IMR-90 (cell line): ENCODE measurements at regions not wholly inside any gene's neighbourhood (a gene's known extent, or its start where the extent isn't known, plus 50 kb on each side); places are given as distances from the start of the nearest gene placed in this dataset.

Experiments used
- ATAC-seq: fragments of 200-7000 bp; cut with Tn5 transposase; 2 replicates; pipeline ENCODE4 v1.9.1; 2020; ENCODE audit warnings: low read depth, mild to moderate bottlenecking, moderate library complexity
- BruUV-seq: library from RNA; stranded (reverse); fragments of 400-500 nt; replicated peaks from 2 replicates; lab custom pipeline; 2021; lab: Mats Ljungman, UMichigan
- CTCF ChIA-PET: fragments of 300-600 bp; formaldehyde crosslinking; extraction: SDS; loops from one replicate; lab custom pipeline; 2021; ENCODE audit warnings: antibody characterized with exemption; lab: Yijun Ruan, JAX
- POLR2A ChIA-PET: fragments of 300-600 bp; sonication (Branson Sonifier 250); formaldehyde crosslinking; loops from one replicate; lab custom pipeline; 2022; ENCODE audit warnings: antibody characterized with exemption; ENCODE audit not compliant: unreplicated experiment; lab: Charles Lee
- DNase-seq: peaks from one replicate; pipeline ENCODE4 v3.0.0; 2013
- H2AFZ ChIP-seq: replicated peaks from 2 replicates; pipeline ENCODE3; 2013; ENCODE audit warnings: low read length, mild to moderate bottlenecking; ENCODE audit not compliant: poor library complexity
- H2AK5ac ChIP-seq: 2 replicates; pipeline ENCODE4 v1.6.1; 2013; ENCODE audit warnings: low read depth, low read length, inconsistent platforms
- H2AK9ac ChIP-seq: replicated peaks from 2 replicates; pipeline ENCODE3; 2013; ENCODE audit warnings: mild to moderate bottlenecking, low read depth, low read length, moderate library complexity; ENCODE audit not compliant: poor library complexity
- H2BK120ac ChIP-seq: 2 replicates; pipeline ENCODE4 v1.6.1; 2013; ENCODE audit warnings: low read depth, low read length, inconsistent platforms
- H2BK15ac ChIP-seq: 3 replicates; pipeline ENCODE4 v1.6.1; 2013; ENCODE audit warnings: low read depth, low read length, inconsistent platforms
- H2BK20ac ChIP-seq: 2 replicates; pipeline ENCODE4 v1.6.1; 2013; ENCODE audit warnings: low read depth, mild to moderate bottlenecking, inconsistent platforms, low read length, moderate library complexity
- H2BK5ac ChIP-seq: 2 replicates; pipeline ENCODE4 v1.6.1; 2013; ENCODE audit warnings: mild to moderate bottlenecking, low read depth, low read length, inconsistent platforms; ENCODE audit not compliant: poor library complexity, severe bottlenecking
- H3K14ac ChIP-seq: replicated peaks from 2 replicates; pipeline ENCODE4 v1.6.1; 2013; ENCODE audit warnings: low read depth, low read length, inconsistent platforms
- H3K18ac ChIP-seq: 2 replicates; pipeline ENCODE4 v1.6.1; 2013; ENCODE audit warnings: low read depth, low read length, control low read depth
- H3K23ac ChIP-seq: 2 replicates; pipeline ENCODE4 v1.6.1; 2013; ENCODE audit warnings: low read depth, low read length, inconsistent platforms
- H3K27ac ChIP-seq: 2 replicates; pipeline ENCODE4 v1.5.1; 2013; ENCODE audit warnings: mild to moderate bottlenecking, control low read depth, low read length; ENCODE audit not compliant: insufficient read depth
- H3K27me3 ChIP-seq: 2 replicates; pipeline ENCODE4 v1.6.1; 2013; ENCODE audit warnings: low read length; ENCODE audit not compliant: control insufficient read depth, insufficient read depth
- H3K36me3 ChIP-seq: 2 replicates; pipeline ENCODE4 v1.6.1; 2013; ENCODE audit warnings: low read length, mixed read lengths; ENCODE audit not compliant: control insufficient read depth, insufficient read depth
- H3K4ac ChIP-seq: 2 replicates; pipeline ENCODE4 v1.6.1; 2013; ENCODE audit warnings: low read depth, low read length, inconsistent platforms
- H3K4me1 ChIP-seq: 2 replicates; pipeline ENCODE4 v1.6.1; 2013; ENCODE audit warnings: low read length, mixed read lengths; ENCODE audit not compliant: control insufficient read depth, insufficient read depth
- H3K4me2 ChIP-seq: 2 replicates; pipeline ENCODE4 v1.6.1; 2013; ENCODE audit warnings: low read depth, mild to moderate bottlenecking, control low read depth, low read length, moderate library complexity
- H3K4me3 ChIP-seq: 2 replicates; pipeline ENCODE4 v1.5.1; 2013; ENCODE audit warnings: low read depth, mild to moderate bottlenecking, control low read depth, low read length, moderate library complexity; ENCODE audit not compliant: insufficient read depth
- H3K56ac ChIP-seq: 2 replicates; pipeline ENCODE4 v1.6.1; 2013; ENCODE audit warnings: low read length, inconsistent platforms; ENCODE audit not compliant: insufficient read depth; ENCODE audit errors: extremely low read depth
- H3K79me1 ChIP-seq, 2 experiments: 2 replicates each; pipeline ENCODE4 v1.6.1; 2013; ENCODE audit warnings: low read length in 2 of 2, inconsistent platforms in 1 of 2, low read depth in 1 of 2
- H3K9ac ChIP-seq: 2 replicates; pipeline ENCODE4 v1.6.1; 2013; ENCODE audit warnings: low read depth, low read length, control low read depth
- H3K9me1 ChIP-seq: 2 replicates; pipeline ENCODE4 v1.6.1; 2013; ENCODE audit warnings: low read length, inconsistent platforms; ENCODE audit not compliant: insufficient read depth
- H3K9me3 ChIP-seq: 2 replicates; pipeline ENCODE4 v1.6.1; 2013; ENCODE audit warnings: low read length; ENCODE audit not compliant: control insufficient read depth, insufficient read depth
- H4K20me1 ChIP-seq: 2 replicates; pipeline ENCODE4 v1.6.1; 2013; ENCODE audit warnings: low read length, inconsistent platforms; ENCODE audit not compliant: insufficient read depth
- H4K5ac ChIP-seq: 2 replicates; pipeline ENCODE4 v1.6.1; 2013; ENCODE audit warnings: mild to moderate bottlenecking, low read depth, low read length, control low read depth
- H4K8ac ChIP-seq, 2 experiments: 2 replicates each; pipeline ENCODE4 v1.6.1; 2013; ENCODE audit warnings: low read depth in 2 of 2, low read length in 2 of 2, control low read depth in 1 of 2, inconsistent platforms in 1 of 2
- H4K91ac ChIP-seq: 2 replicates; pipeline ENCODE4 v1.6.1; 2013; ENCODE audit warnings: low read depth, low read length, inconsistent platforms; ENCODE audit not compliant: insufficient read depth
- BHLHE40 ChIP-seq: fragments of 150-350 bp; IDR thresholded peaks from 2 replicates; pipeline ENCODE4 v1.6.1; 2016; ENCODE audit warnings: mild to moderate bottlenecking, low read depth, low read length
- CEBPB ChIP-seq: IDR thresholded peaks from 2 replicates; pipeline ENCODE4 v1.6.1; 2012; ENCODE audit warnings: low read depth, low read length, improper control_type of control experiment
- CHD1 ChIP-seq: IDR thresholded peaks from 2 replicates; pipeline ENCODE4 v1.6.1; 2012; ENCODE audit warnings: low read depth, low read length, improper control_type of control experiment
- CTCF ChIP-seq: conservative IDR thresholded peaks from 2 replicates; pipeline ENCODE4 v1.5.1; 2012; ENCODE audit warnings: mild to moderate bottlenecking, low read depth, low read length, improper control_type of control experiment
- ELK1 ChIP-seq: fragments of 150-350 bp; IDR thresholded peaks from 2 replicates; pipeline ENCODE4 v1.6.1; 2016; ENCODE audit warnings: low read depth, mild to moderate bottlenecking, low read length, moderate library complexity, borderline replicate concordance
- FOS ChIP-seq: fragments of 150-350 bp; IDR thresholded peaks from 2 replicates; pipeline ENCODE4 v1.6.1; 2016; ENCODE audit warnings: low read depth, low read length
- MAFK ChIP-seq: IDR thresholded peaks from 2 replicates; pipeline ENCODE4 v1.6.1; 2012; ENCODE audit warnings: low read depth, low read length, improper control_type of control experiment
- MAZ ChIP-seq: IDR thresholded peaks from 2 replicates; pipeline ENCODE4 v1.6.1; 2012; ENCODE audit warnings: low read depth, mild to moderate bottlenecking, low read length, improper control_type of control experiment, moderate library complexity, borderline replicate concordance
- MXI1 ChIP-seq: IDR thresholded peaks from 2 replicates; pipeline ENCODE4 v1.6.1; 2012; ENCODE audit warnings: low read depth, mild to moderate bottlenecking, low read length, moderate library complexity, borderline replicate concordance
- NFE2L2 ChIP-seq: fragments of 150-350 bp; IDR thresholded peaks from 2 replicates; pipeline ENCODE4 v1.6.1; 2016; ENCODE audit warnings: low read depth, mild to moderate bottlenecking, low read length
- POLR2A ChIP-seq: IDR thresholded peaks from 2 replicates; pipeline ENCODE4 v1.6.1; 2012; ENCODE audit warnings: mild to moderate bottlenecking, low read depth, low read length
- RAD21 ChIP-seq: IDR thresholded peaks from 2 replicates; pipeline ENCODE4 v1.6.1; 2012; ENCODE audit warnings: low read length, improper control_type of control experiment
- RCOR1 ChIP-seq: IDR thresholded peaks from 2 replicates; pipeline ENCODE4 v1.6.1; 2012; ENCODE audit warnings: mild to moderate bottlenecking, low read length, improper control_type of control experiment; ENCODE audit not compliant: insufficient replicate concordance
- RFX5 ChIP-seq: IDR thresholded peaks from 2 replicates; pipeline ENCODE4 v1.8.0; 2012; ENCODE audit warnings: low read depth, mild to moderate bottlenecking, low read length, moderate library complexity
- SMC3 ChIP-seq: fragments of 150-350 bp; IDR thresholded peaks from 2 replicates; pipeline ENCODE4 v1.6.1; 2016; ENCODE audit warnings: low read depth, mild to moderate bottlenecking, antibody characterized with exemption, low read length, moderate library complexity
- USF2 ChIP-seq: fragments of 150-350 bp; IDR thresholded peaks from 2 replicates; pipeline ENCODE4 v1.6.1; 2017; ENCODE audit warnings: mild to moderate bottlenecking, antibody characterized with exemption, low read length, low read depth
- WGBS, 2 experiments: methylation state at CpG; one replicate each; pipeline versions ENCODE4 v1.1.5 to v1.1.7; 2013; ENCODE audit warnings: missing lambda C conversion rate in 2 of 2; ENCODE audit not compliant: insufficient read length in 1 of 2; ENCODE audit errors: extremely low coverage in 2 of 2; 5-methylcytosine and 5-hydroxymethylcytosine counted together
- dilution Hi-C: fragments of 300-500 bp; cut with HindIII; formaldehyde crosslinking; loops from one replicate; pipeline ENCODE4 v1.14.3; 2018; ENCODE audit warnings: low sequenced_read_pairs; ENCODE audit not compliant: unreplicated experiment
- in situ Hi-C: fragments of 300-500 bp; cut with MboI; formaldehyde crosslinking; loops from 3 replicates; pipeline ENCODE4 v1.14.3; 2019; ENCODE audit warnings: low sequenced_read_pairs, inconsistent platforms, mixed read lengths
- intact Hi-C: fragments of 100-400 bp; cut with micrococcal nuclease; formaldehyde crosslinking; loops from 2 replicates; pipeline ENCODE4 v1.10.0; 2022

GRCh38 chr18:40365526-40365925 is 1589.5 kb upstream of the PIK3C3 start:
- Histone ChIP-seq H4K91ac (no peak overlapping the region), H4K20me1 (no peaks in the 10 kb centered on the region), H2BK20ac (no peak overlapping the region), H2BK120ac (no peak overlapping the region), H3K4me2 (no peak overlapping the region), H3K18ac (no peak overlapping the region), H3K4ac (no peak overlapping the region), H4K8ac (no peak overlapping the region), H4K5ac (no peak overlapping the region), H3K23ac (no peak overlapping the region), H2AK5ac (no peak overlapping the region), H3K27me3 (no peaks in the 10 kb centered on the region), H3K14ac (no peak overlapping the region), H3K9ac (no peak overlapping the region), H3K9me3 (no peaks in the 10 kb centered on the region), H2AK9ac (no peak overlapping the region), H3K9me1 (no peaks in the 10 kb centered on the region), H3K27ac (no peak overlapping the region), H3K56ac (no peak overlapping the region), H3K4me1 (no peaks in the 10 kb centered on the region), H3K4me3 (no peak overlapping the region), H3K36me3 (no peaks in the 10 kb centered on the region), H3K79me1 (no peaks in the 10 kb centered on the region), H2AFZ (no peak overlapping the region), H2BK5ac (no peak overlapping the region), H2BK15ac (no peak overlapping the region)
- WGBS, 2 experiments, result no CpG with 5 or more reads among the region's 5 CpGs
- no TSS peak for BruUV-seq
- dilution Hi-C loops (no loop called here), in situ Hi-C loops (no loop called here), intact Hi-C loops (no loop called here)
- ATAC-seq (no peak), DNase-seq (no peak)
- ChIA-PET CTCF (no interaction called here), POLR2A (no interaction called here)
- TF ChIP-seq BHLHE40 (no peak), SMC3 (no peak), CTCF (no peak), MXI1 (no peak), NFE2L2 (no peak), RCOR1 (no peak), POLR2A (no peak), USF2 (no peak), ELK1 (no peak), FOS (no peak), CEBPB (no peak), RAD21 (no peak), MAFK (no peak), RFX5 (no peak), CHD1 (no peak), MAZ (no peak)
